ENCODE measurements at regions not wholly inside any gene's neighbourhood (a gene's known extent, or its start where the extent isn't known, plus 50 kb on each side); places are given as distances from the start of the nearest gene placed in this dataset.
"Not testable (repeated sequence)": the region's sequence is repeated elsewhere in the genome, so short reads cannot be mapped to it uniquely, and the experiment has no call there.

GRCh38 chr22:49469896-49470740 lies 357.6 kb downstream of the BRD1 start:
- in situ Hi-C loops (cut with MboI; ENCODE audit: low sequenced_read_pairs): no loop called here

- in situ Hi-C loops (cut with MboI; ENCODE audit: low sequenced_read_pairs): no loop called here
These were observed 359.0 kb downstream of the BRD1 start for GRCh38 chr22:49468487-49469198.

GRCh38 chr22:49466878-49467595 lies 360.6 kb downstream of the BRD1 start:
- in situ Hi-C loops (cut with MboI; ENCODE audit: low sequenced_read_pairs): no loop called here

DNA sequence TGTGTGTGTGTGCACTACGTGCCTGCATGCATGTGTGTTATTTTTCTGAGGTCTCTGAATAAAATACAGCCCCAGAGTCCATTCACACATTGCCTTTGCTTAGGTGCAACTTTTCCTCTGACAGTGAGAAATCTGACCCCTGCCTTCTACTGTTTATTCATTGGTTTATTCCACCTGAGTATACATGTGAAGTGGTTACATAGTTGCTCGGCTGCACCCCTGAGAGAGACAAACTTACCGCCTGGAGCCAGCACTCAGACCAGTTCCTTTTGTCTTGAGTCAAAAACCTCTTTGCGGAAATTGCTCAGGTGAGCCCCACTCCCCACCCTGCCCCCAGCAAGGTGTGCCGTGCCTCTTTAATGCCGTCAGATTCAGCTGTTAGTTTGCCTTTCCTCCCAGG lies 363.6 kb downstream of the BRD1 start:
- in situ Hi-C loops (cut with MboI; ENCODE audit: low sequenced_read_pairs): no loop called here

- in situ Hi-C loops (cut with MboI; ENCODE audit: low sequenced_read_pairs): no loop called here
These were observed 364.9 kb downstream of the BRD1 start for GRCh38 chr22:49462795-49463194.

- in situ Hi-C loops (cut with MboI; ENCODE audit: low sequenced_read_pairs): no loop called here
These were observed 365.4 kb downstream of the BRD1 start for GRCh38 chr22:49462291-49462690.

DNA sequence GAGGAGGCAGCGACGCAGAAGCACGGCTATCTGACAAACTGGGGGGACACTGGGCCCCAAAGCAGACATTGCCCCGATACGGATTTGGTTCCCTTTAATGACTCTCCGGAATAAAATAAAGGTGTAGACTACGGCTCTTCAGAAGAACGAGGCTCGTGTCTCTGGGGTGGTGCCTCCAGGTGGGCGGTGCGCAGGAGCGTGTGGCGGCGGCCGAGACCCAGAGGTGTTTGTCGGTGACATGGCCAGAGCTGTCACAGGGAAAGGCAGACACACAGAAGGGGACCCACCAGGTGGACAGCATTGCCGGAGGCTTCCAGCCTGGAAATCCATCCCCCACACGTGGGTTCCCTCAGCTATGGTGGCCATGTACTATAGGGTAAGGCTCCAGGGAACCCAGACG lies 366.0 kb downstream of the BRD1 start:
- in situ Hi-C loops (cut with MboI; ENCODE audit: low sequenced_read_pairs): no loop called here

DNA sequence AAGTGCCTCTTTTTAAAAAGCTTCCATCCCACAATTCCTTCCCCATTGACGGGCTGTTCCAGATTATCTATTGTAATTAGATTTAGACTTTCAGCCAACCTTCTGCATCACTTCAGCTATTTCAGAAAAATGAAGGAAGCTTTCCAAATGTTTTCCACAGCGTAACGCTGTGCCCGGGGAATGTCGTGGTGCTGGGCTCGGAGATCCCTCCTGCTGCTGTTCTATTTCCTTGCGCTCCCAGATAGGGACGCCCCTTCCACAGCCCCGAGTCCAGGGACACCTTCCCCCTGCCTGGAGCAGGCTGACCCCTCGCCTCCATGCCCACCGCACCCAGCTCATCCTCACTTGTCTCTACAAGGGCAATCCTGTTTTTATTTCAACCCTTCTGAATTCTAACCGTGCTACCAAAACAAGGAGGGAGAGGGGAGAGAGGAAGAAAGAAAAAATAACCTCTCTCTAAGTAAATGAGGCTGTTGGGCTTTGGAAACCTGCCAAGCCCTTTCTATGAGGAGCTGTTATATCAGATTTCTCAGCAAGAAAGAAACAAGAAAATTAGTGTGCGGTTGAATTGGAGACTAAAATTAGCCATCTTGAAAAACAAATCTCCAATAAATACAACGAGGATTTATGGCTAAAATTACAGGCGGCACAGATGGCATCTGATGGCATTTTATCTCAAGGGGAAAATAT lies 366.9 kb downstream of the BRD1 start:
- in situ Hi-C loops (cut with MboI; ENCODE audit: low sequenced_read_pairs): no loop called here

DNA sequence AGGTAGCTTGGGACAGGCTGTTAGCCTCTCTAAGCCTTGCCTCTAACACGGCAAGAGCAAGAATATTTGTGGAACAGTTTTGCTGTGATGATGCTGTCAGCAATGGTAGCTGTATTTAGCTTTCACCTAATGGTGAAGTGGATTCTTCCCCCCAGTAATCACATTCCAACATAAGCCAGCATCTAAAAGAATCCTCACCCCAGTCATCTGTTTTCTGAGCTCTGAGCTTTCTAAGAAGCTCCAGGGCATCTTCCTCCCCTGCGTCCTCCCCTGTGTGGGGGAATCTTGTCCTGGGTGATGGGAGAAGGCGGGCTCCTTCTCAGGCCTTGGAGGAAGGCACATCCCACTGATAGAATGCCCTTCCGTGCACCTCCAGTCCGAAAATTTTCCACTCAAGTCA lies 367.6 kb downstream of the BRD1 start:
- in situ Hi-C loops (cut with MboI; ENCODE audit: low sequenced_read_pairs): no loop called here

DNA sequence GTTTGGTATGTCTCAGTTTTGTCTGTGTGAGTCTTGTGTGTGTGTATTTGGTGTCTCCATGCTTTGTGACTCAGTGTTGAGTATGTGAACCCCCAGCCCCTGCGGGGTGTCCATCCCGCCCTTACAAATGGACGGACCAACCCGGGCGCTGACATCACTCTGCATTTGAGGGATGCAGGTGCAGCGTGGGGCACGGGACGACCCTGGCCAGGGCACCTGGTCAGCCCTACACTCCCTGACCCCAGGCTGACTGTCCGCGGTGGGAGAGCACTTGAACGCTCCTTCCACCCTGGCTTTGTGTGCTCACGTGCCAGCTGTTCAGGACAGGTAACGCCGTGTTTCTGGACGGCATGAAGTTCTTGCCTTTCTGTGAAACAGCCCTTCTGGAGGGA lies 369.0 kb downstream of the BRD1 start:
- in situ Hi-C loops (cut with MboI; ENCODE audit: low sequenced_read_pairs): no loop called here

DNA sequence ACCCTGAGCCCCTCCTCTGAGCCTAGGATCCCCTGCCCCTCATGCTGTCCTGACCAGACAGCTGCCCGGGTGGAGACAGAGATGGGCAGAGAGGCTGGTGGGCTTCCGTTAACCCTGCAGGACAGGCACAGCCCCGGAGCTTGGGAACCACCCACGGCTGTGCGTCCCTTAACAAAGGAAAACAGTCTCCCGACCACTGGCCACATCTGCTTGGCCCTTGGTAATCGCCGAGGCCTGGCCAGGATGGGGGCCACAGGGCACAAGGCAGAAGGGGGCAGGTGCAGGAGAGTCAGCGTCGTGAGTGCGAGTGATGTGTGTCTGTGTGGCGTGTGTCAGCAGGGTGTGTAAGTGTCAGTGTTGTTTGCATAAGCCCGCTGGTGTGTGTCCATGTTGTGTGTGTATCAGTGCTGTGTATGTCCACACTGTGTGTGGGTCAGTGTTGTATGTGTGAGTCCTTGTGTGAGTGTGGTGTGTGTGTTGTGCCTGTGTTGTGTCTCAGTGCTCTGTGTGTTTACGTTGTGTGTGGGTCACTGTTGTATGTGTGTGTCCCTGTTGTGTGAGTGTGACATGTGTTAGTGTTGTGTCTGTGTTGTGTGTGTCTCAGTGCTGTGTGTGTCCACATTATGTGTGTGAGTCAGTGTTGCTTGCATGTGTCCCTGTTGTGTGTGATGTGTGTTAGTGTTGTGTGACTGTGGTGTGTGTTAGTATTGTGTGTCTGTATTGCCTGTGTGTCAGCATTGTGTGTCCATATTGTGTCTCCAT lies 369.5 kb downstream of the BRD1 start:
- in situ Hi-C loops (cut with MboI; ENCODE audit: low sequenced_read_pairs): no loop called here

DNA sequence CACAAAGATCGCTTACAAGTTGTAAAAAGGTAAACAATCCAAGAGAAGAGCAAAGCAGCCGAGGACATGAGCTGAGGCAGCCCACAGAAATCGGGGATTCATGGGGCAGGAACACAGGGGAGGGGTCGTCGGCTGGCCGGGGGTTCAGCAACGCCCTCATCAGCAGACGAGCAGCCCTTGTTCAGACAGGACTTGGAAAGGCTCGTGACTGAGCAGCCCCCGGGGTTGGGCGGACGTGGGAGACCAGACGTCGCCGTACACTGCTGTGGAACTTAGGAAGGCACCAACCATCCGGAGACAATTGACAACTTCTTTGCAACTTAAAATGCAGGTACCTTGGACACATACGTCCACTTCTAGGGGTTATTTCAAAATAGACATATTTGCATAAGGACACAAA lies 370.5 kb downstream of the BRD1 start:
- in situ Hi-C loops (cut with MboI; ENCODE audit: low sequenced_read_pairs): no loop called here

GRCh38 chr22:49455595-49455994 lies 372.1 kb downstream of the BRD1 start:
- in situ Hi-C loops (cut with MboI; ENCODE audit: low sequenced_read_pairs): no loop called here

- in situ Hi-C loops (cut with MboI; ENCODE audit: low sequenced_read_pairs): no loop called here
These were observed 372.9 kb downstream of the BRD1 start for GRCh38 chr22:49454726-49455125.

DNA sequence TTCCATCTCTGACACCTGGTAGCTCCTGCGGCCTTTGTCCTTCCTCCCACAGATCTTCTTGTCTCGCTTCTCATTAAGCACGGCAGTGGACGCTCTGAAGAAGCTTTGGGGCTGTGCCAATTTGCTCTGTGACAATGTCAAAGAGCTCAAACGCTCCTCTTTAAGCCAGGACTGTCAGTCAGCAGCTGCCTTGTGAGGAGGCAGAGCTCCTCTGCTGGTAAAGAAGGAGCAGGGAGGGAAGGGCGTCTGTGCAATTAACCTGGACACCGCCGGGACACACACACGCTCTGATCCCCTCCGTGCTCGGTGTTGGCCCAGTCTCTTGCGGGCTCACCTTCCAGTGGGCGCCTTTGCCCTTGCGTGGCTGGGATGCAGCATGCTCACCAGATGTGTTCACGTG lies 373.9 kb downstream of the BRD1 start:
- in situ Hi-C loops (cut with MboI; ENCODE audit: low sequenced_read_pairs): no loop called here

DNA sequence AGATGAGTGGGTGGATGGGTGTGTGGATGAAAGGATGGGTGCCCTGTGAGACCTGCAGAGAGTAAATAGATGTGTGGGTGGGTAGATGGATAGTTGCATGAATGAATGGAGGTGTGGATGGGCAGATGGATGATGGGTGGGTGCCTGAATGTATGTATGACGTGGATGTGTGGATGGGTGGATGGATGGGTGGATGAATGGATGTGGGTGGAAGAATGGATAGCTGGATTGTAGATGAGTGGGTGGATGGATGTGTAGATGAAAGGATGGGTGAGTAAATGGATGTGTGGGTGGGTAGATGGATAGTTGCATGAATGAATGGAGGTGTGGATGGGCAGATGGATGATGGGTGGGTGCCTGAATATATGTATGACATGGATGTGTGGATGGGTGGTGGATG lies 374.7 kb downstream of the BRD1 start:
- in situ Hi-C loops (cut with MboI; ENCODE audit: low sequenced_read_pairs): not testable (repeated sequence)

DNA sequence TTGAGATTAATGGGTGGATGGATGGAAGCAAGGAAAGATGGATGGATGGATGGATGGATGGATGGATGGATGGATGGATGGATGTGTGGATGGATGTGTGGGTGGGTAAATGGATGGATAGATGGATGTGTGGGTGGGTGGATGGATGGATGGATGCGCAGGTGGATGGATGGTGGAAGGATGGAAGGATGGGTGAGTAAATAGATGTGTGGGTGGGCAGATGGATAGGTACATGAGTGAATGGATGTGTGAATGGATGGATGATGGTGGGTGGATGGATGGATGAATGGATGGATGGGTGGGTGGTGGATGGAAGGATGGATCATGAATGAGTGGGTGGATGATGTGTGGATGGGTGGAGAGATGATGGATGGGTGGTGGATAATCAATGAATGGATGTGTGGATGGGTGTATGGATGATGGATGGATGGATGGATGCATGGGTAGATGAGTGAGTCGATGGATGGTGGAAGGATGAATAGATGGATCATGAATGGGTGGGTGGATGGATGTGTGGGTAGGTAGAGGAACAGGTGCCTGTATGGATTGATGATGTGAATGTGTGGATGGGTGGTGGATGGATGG lies 375.2 kb downstream of the BRD1 start:
- in situ Hi-C loops (cut with MboI; ENCODE audit: low sequenced_read_pairs): no loop called here

DNA sequence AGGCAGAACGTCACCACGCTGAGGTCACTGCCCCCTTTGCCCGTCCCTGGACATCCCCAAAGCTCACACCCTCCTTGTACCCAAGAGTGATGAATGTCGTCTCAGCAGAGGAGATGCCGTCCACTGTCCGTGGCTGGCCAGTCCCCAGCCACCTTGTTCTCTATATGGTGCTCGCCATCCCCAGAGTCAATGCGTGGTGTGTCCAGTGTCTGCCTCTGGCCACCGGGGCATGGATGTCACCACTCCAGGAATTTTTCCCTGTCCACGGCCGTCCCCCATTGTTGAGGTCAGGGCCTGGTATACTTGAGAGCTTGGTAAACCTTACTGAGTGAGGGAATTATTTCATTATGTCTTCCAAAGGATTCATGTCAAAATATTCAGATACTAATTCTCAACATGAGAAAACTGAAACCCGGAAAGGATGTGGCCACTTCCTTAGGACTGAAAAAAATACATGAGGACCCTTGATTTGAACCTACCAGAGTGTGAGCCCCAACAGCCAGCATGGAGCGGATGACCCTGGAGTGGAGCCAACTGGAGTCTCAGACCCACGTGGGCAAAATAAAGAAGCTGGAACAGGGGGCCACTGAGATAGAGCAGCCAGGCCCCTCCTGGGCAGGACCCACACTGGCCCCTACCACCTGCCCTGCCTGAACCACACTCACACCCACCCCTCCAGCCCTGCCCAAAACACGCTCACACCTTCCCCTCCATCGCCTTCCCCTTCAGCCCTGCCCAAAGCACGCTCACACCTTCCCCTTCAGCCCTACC lies 376.4 kb downstream of the BRD1 start:
- in situ Hi-C loops (cut with MboI; ENCODE audit: low sequenced_read_pairs): no loop called here

DNA sequence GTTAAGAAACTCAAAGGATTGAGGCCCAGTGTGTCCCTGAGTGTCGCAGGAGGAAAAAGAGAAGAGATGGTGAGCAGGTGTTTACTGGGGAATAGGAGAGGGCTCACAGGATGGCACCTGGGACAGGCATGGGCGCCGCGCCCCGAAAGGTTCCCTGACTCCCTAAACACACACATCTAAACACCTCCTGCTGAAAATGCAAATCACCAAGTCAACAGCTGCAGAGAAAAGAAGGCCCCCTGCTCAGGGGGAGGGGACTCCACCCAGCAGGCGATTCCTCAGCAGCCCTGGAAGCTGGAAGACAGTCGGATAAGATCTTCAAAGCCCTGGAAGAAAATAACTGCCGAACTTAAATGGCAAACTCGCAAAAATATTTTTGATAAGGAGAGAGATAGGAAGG lies 377.2 kb downstream of the BRD1 start:
- in situ Hi-C loops (cut with MboI; ENCODE audit: low sequenced_read_pairs): no loop called here
